Activated T-helper 1 cell treated with Interleukin-2 at 50 U/mL for 16 hours (primary cell): ENCODE measurements at regions not wholly inside any gene's neighbourhood (a gene's known extent, or its start where the extent isn't known, plus 50 kb on each side); places are given as distances from the start of the nearest gene placed in this dataset.
"Not testable (repeated sequence)": the region's sequence is repeated elsewhere in the genome, so short reads cannot be mapped to it uniquely, and the experiment has no call there.

Source experiments
- DNase-seq: peaks from one replicate; pipeline ENCODE4 v3.0.0-alpha.2; 2020; ENCODE audit warnings: low read depth

GRCh38 chrX:27136325-27136724, 326.8 kb downstream of the PPP4R3C start:
- no peak for DNase-seq

- DNase-seq: no peak
These were observed 330.3 kb downstream of the PPP4R3C start for GRCh38 chrX:27132862-27133261.

DNA sequence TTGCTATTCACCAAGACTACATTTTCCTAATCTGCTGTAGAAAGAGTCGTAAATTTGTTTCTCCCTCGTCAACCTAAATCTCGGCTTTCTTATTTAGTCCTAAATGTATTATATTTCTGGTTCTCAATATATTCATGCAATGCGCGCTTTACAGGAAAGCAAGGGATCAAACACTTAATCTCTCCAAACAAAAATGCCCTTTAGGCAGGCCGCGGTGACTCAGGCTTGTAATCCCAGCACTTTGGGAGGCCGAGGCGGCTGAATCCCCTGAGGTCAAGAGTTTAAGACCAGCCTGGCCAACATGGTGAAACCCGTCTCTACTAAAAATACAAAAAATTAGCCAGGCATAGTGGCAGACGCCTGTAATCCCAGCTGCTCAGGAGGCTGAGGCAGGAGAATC, 376.0 kb downstream of the PPP4R3C start:
- DNase-seq: not testable (repeated sequence)

GRCh38 chrX:27086237-27086636, 376.9 kb downstream of the PPP4R3C start:
- DNase-seq: no peak

DNA sequence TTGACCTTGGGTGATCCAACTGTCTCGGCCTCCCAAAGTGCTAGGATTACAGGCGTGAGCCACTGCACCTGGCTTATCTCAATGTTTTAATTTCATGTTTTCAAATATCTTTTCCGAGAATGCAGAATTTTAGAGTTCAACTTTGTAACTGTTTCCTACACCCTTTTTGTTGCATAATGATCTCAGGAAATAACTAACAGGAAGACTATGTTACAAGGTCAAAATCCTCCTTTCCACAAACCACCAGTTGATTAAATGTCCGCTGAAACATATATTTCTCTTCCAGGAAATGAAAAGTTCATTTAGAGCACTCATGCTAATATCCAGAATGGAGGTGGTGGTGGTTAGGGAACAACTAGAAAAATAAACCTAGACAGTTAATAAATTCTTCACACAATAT, 377.8 kb downstream of the PPP4R3C start:
- DNase-seq: no peak

- no peak for DNase-seq
These were observed 384.8 kb downstream of the PPP4R3C start for GRCh38 chrX:27078371-27078770.

GRCh38 chrX:27057883-27058282, 405.3 kb downstream of the PPP4R3C start:
- DNase-seq: no peak

DNA sequence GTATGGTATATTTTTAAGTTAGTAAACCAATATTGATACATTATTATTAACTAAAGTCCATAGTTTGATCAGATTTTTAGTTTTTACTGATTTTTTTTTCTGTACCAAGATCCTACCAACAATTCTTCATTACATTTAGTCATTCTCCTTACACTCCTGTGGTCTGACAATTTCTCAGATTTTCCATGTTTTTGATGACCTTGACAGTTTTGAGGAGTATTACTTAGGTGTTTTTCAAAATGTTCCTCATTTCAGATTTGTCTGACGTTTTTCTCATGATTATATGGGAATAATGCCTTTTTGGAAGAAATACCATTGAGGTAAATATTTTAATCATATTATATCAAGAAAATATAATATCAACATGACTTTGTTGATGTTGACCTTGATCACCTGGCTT, 423.8 kb downstream of the PPP4R3C start:
- DNase-seq: no peak

DNA sequence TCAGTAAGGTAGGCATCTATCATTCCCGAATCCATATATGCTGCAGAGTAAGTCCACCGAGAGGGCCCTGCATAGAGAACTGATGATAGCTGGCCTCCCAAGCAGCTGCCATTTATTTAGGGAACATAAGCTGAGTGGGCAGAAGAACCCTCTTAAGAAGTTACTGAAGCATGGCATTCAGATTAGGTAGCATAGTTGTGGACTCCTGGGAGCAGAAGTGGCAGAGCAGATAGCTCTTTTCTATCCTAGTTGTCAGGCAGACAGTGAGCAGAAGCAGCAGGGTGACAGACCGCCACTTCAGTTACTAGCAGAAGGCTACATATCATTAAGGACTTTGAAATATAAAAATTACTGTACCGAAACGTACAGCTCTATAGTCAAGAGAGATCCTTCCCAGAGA, 454.7 kb downstream of the PPP4R3C start:
- no peak for DNase-seq

- DNase-seq: no peak
These were observed 463.5 kb downstream of the PPP4R3C start for GRCh38 chrX:26999634-27000033.

DNA sequence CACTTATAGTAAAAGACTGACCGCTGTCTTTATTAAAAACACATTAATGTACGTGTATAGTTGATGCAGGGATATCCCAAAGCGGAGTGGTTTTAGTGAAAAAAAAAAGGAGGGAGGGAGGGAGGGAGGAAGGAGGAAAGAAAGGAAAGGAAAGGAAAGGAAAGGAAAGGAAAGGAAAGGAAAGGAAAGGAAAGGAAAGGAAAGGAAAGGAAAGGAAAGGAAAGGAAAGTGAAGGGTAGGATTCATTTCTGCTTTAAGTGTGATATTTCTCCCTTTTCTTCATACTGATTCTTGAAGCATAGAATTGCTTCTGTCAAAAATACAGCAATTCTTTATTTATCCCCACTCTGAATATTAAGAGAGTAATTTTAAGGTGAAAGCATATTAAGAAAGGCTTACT, 504.9 kb downstream of the PPP4R3C start:
- no peak for DNase-seq

DNA sequence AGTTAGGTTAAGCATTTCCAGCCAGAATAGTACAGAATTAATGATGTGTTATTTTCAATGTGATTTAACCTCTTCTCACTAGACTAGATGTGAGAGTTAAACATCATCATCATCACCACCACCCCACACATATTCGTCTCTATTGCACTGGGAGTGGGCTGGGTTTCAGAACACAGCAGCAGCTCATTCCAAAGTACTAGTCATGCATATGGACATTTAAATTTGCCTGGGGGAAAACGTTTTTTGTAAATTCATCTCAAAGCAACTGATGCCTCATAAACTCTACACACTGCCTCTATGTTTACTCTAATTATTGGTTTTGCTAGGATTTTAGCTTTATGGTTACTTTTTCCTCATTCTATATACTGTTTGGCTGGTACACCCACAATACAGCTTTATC, 509.1 kb downstream of the PPP4R3C start:
- no peak for DNase-seq

DNA sequence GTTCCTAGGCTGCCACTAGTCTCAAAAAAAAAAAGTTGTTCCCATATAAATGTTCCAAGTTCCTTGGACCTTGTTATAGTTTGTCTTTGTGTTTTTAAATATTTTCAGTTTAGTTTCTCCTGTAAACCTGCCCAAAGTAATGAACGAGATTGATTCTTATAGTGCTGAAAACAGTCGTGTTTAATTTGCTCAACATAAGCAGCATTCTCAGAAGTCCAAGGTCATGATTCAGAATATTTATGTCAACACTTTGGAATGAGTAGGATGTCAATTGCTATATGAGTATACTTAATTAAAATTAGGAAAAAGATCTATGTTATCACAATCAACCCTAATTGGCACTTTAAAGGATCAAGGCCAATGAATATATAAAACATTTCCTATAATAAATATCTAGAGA, 510.9 kb downstream of the PPP4R3C start:
- DNase-seq: no peak

DNA sequence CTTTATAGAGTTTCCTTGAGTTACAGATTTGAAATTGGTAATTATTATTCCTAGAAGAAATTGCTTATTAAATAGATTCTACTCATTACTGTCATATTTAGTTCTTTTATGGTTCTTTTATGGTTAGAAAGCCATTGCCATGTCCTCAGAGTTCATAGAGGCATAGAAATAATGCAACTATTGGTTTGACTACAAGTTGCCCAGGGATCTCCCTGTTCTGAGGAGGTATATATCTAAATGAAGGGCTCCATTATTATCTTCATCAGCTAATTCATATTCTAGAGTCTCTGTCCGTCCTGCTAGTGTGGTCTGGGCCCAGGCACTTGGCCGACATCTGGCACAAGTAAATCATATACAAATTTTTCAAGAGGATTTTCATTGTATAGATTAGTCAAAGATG, 535.7 kb downstream of the PPP4R3C start:
- no peak for DNase-seq

GRCh38 chrX:26925088-26925487, 538.1 kb downstream of the PPP4R3C start:
- DNase-seq: no peak

- DNase-seq: no peak
These were observed 540.9 kb downstream of the PPP4R3C start for GRCh38 chrX:26922278-26922677.

GRCh38 chrX:26918631-26919030, 544.5 kb downstream of the PPP4R3C start:
- DNase-seq: no peak

- no peak for DNase-seq
These were observed 546.1 kb downstream of the PPP4R3C start for GRCh38 chrX:26916991-26917390.

- no peak for DNase-seq
These were observed 548.1 kb downstream of the PPP4R3C start for GRCh38 chrX:26915064-26915463.

DNA sequence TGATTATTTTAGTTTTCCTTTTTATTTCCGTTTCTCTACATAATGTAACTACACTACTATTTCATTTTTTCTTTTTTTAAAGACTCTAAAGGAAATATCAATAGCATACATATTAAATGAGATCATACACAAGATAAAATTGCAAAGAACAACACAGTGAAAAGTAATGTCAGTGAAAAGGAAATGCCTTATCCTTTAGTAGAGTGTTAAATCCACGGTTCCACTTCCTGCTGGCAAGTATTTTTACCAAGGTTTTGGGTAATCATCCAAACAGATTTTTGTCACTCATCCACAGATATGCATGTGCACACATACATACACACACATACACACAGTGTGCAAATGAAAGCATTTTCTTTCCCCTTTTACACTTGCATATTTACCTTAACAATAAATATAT, 548.9 kb downstream of the PPP4R3C start:
- DNase-seq: no peak

- DNase-seq: not testable (repeated sequence)
These were observed 551.4 kb downstream of the PPP4R3C start for GRCh38 chrX:26911785-26912184.

DNA sequence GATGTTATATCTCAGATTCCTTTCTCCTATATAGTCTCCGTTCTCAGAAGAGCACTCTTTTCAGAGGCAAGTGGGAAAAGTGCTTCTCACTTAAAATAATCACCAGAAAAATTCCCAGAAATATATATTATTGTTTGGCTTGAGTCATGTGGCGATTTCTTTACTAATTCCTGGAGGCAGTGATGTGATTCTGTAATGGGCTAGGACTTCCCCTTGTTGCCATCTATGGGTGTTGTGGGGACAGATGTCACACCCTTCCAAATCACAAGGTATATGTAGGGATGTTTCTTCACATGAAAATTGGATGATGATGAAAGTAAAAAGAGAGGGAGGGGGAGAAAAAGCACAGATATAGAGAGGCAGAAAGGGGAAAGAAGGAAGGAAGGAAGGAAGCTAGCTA, 553.4 kb downstream of the PPP4R3C start:
- no peak for DNase-seq

- no peak for DNase-seq
These were observed 554.9 kb downstream of the PPP4R3C start for GRCh38 chrX:26908218-26908617.

DNA sequence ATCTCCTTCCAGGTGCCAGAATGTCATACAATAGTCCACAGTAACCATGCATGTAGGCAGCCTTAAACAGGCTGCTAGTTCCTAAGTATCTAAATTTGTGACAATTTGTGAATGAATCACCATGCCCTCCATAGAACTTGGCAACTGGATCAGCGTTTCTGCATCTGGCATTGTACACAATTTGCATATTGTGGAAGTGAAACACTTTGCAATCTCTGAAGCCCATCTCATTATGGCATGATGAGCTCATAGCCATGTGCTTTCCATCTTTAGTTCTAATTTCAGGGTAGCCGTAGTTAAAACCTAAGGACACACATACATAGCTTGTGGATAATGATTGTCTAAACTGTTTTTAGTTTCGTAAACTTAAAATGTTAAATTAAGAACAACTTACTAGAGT, 573.6 kb downstream of the PPP4R3C start:
- no peak for DNase-seq

DNA sequence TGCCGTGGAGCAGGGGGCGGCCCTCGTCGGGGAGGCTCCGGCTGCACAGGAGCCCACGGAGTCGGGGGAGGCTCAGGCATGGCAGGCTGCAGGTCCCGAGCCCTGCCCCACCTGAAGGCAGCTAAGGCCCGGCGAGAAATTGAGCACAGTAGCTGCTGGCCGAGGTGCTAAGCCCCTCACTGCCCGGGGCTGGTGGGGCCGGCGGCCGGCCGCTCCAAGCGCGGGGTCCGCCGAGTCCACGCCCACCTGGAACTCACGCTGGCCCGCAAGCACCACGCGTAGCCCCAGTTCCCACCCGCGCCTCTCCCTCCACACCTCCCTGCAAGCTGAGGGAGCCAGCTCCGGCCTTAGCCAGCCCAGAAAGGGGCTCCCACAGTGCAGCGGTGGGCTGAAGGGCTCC, 589.4 kb downstream of the PPP4R3C start:
- DNase-seq: no peak
